HG03442 (cell line): ENCODE measurements at regions not wholly inside any gene's neighbourhood (a gene's known extent, or its start where the extent isn't known, plus 50 kb on each side); places are given as distances from the start of the nearest gene placed in this dataset.

Experiments
- ATAC-seq: cut with Tn5 transposase; IDR thresholded peaks from one replicate; pipeline ENCODE4 v1.9.1; 2021; ENCODE audit warnings: mild to moderate bottlenecking, moderate library complexity; ENCODE audit not compliant: unreplicated experiment

GRCh38 chr7:17598305-17598704, 299.9 kb downstream of the AHR start:
- ATAC-seq, result no peak

GRCh38 chr7:17598846-17599245, 300.4 kb downstream of the AHR start:
- ATAC-seq, result no peak

GRCh38 chr7:17599733-17600339, 301.4 kb downstream of the AHR start:
- ATAC-seq, result no peak

- ATAC-seq, result no peak
Measured at GRCh38 chr7:17600340-17600752, 301.9 kb downstream of the AHR start.

GRCh38 chr7:17601921-17602320, 303.5 kb downstream of the AHR start:
- ATAC-seq, result no peak

- ATAC-seq, result no peak
Measured at GRCh38 chr7:17608114-17608833, 309.8 kb downstream of the AHR start.

- no peak for ATAC-seq
Measured at GRCh38 chr7:17611611-17612010, 313.2 kb downstream of the AHR start.

GRCh38 chr7:17613338-17614041, 315.0 kb downstream of the AHR start:
- no peak for ATAC-seq

GRCh38 chr7:17617380-17617779, 318.9 kb downstream of the AHR start:
- ATAC-seq, result no peak

- ATAC-seq, result no peak
Measured at GRCh38 chr7:17617857-17618651, 319.6 kb downstream of the AHR start.

GRCh38 chr7:17618652-17618974, 320.2 kb downstream of the AHR start:
- ATAC-seq, result no peak

GRCh38 chr7:17619196-17619818, 320.9 kb downstream of the AHR start:
- no peak for ATAC-seq

GRCh38 chr7:17620566-17620965, 319.7 kb downstream of the SNX13 start:
- no peak for ATAC-seq

GRCh38 chr7:17622451-17622850, 317.8 kb downstream of the SNX13 start:
- ATAC-seq, result no peak

GRCh38 chr7:17623546-17624185, 316.6 kb downstream of the SNX13 start:
- ATAC-seq, result no peak

GRCh38 chr7:17624379-17624778, 315.9 kb downstream of the SNX13 start:
- no peak for ATAC-seq

- ATAC-seq, result no peak
Measured at GRCh38 chr7:17625043-17625442, 315.3 kb downstream of the SNX13 start.

- no peak for ATAC-seq
Measured at GRCh38 chr7:17626235-17626634, 314.1 kb downstream of the SNX13 start.

GRCh38 chr7:17631061-17631460, 309.2 kb downstream of the SNX13 start:
- no peak for ATAC-seq

GRCh38 chr7:17632384-17632783, 307.9 kb downstream of the SNX13 start:
- ATAC-seq, result no peak

- no peak for ATAC-seq
Measured at GRCh38 chr7:17633067-17633466, 307.2 kb downstream of the SNX13 start.
